T-helper 1 cell treated with Interleukin-12 subunit alpha and Interleukin-12 subunit beta and Interleukin-4 antibody, amounts not matched to agents 30 ng/mL and 1 ng/mL, for 36 hours (primary cell): ENCODE measurements at regions not wholly inside any gene's neighbourhood (a gene's known extent, or its start where the extent isn't known, plus 50 kb on each side); places are given as distances from the start of the nearest gene placed in this dataset.

Source experiments
- intact Hi-C: fragments of 100-400 bp; cut with micrococcal nuclease; formaldehyde crosslinking; loops from one replicate; pipeline ENCODE4 v1.15.1; 2024

DNA sequence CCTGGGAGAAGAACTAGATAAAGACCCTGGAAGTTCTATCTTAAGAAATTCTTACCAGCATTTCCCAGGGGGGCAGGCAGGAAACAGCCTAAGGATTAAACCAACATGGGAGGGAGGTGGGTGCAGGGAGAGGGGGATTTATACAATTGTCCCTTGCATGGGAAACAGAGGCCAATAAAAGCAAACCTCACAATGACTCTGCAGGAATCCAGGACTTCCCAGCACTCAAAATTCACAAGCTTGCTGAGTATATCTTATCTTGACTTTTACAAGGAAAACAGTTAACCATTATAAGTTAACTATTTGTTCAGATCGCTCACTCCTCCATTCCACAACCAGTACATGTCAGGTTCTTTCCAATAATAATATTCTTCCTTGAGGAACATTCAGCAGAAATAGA, 241.3 kb downstream of the MREG start:
- intact Hi-C loops = no loop called here

DNA sequence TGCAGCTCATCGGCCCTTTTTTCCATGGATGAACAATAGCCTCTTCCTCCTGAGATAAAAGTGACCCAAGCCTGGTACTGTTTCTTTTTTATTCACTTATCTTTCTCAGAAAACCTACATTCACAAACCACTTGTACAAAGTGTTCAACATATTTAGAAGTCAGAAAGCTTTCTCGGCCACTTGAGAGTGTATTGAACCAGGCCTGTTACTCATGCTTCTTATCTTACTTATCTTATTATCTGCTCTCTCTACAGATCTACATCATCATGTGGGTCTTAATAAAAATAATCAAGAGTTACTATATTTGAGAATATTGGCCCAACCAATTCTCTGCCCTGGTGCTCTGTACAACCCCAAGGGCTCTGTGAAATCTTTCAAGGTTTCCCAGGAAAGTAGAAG, 242.1 kb downstream of the MREG start:
- intact Hi-C loops = no loop called here

DNA sequence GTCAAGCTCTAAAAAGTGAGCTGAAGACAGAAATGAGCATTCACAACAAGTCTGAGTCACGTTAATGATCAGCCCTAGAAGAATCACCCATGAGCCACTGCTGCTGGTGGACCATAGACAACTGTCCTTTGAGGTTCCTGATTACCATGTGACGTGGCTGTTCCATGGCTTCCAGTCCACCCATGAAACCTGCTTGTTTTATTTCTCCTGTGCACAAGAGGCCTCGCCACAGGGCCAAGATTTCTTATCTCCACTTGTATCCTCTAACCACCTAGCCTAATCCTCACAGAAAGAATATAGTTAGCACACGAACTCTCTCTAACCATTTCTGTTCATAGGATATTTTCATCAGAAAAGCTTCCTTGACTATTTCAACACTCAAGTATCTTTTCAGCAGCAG, 242.7 kb downstream of the MREG start:
- intact Hi-C loops = no loop called here

DNA sequence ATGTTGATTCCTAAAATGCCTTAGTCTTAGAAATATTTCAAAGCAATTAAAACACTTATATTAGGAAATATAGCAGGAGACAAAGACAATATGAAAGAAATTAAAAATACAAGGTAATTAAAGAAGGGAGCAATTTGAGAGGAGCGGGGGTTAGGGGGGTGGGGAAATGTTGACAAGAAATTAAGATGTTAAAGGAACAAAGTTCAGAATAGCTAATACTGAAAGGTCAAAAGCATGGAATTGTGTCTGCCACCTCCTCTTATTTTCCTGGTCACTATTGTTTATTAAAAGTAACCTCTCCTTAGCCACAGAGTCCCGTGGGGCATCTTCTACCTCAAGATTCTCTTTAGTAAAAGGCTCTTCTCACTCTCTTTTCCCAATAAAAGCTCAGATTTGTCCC, 244.1 kb downstream of the MREG start:
- intact Hi-C loops = no loop called here

DNA sequence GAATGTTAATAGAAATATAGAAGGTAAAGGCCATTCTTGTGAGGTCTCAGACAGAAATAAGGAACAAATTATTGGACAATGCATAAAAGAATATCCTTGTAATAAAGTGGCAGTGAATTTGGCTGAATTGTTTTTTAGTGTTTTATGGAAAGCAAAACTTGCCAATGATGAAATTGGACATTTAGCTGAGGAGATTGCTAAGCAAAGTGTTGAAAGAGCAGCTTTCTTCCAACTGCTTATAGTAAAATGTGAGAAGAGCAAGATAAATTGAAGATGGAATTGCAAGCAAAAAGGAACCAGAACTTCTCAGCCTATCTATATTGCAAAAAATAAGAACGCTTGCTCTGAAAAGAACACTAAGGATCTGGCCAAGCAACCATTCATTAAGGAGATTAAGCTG, 245.7 kb downstream of the MREG start:
- intact Hi-C loops = no loop called here

DNA sequence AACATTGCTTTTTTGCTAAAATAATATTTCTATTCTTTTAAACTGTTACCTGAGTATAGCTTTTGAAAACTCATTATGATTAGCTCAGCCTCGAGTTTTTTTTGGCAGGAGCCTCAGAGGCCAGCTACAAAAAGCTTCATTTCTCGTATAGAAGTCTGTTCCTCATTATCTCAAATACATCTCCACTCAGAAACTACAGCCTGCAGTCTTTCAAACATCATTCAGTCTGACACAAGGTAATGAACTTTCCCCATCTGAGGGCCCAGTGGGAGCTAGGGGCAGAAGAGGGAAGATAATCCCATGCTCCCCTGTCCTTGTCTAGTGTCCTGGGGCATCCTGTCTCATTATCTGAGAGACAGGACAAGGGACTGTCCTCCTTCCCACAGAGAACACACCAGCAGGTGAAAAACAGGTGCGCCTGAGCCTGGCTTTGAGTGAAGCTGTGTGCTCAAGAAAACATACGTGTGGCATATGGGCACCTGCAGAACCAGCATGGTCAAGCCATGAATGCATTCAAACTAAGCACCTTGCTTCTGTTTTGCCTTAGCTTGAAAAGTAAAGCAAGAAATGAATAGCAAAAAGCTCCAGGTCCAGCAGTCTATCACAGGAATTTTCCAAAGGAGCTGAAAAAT, 247.5 kb downstream of the MREG start:
- intact Hi-C loops = no loop called here

DNA sequence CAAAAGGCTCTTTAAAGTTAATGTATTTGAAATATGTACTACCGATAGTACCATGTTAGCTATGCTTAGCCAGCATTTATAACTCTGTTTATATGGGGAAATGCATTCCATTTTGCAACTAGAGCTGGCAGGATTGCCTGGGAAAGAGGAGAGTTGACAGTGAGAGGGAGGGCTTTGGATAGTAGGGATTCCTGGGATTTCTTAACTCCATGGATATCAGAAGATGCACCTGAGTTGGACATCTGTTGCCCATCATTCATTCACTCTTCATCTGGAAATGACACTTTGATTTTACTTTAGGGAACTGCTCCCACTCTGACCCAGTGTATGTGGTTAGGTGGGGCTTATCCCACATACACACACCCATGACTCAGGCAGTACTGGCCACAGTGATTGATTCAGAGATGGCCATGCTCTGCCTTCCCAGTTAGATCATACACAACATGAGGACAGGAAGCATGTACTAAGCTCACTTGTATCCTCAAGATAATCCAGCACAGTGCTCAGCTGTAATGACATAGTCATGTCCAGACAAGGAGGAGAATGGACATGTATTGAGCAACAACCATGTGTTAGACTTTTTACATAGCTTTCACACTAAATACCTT, 248.8 kb downstream of the MREG start:
- intact Hi-C loops = no loop called here

DNA sequence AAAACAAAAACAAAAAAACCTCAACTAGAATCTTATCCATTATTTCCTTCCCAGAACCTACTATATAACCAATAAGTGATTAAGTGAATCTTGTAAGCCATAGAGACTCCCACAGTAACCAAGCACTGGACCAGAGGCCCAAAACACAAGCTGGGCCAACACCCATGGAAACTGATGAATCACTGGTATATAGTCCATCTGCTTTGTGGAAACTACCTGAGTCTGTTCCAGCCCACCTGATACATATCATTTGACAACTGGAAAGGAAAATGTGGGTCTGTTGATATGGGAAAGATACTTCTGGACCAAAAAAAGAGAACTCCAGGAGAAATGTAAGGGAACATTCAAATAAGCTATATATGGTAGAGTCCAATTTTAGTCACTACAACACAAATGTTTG, 252.8 kb downstream of the MREG start:
- intact Hi-C loops = no loop called here

DNA sequence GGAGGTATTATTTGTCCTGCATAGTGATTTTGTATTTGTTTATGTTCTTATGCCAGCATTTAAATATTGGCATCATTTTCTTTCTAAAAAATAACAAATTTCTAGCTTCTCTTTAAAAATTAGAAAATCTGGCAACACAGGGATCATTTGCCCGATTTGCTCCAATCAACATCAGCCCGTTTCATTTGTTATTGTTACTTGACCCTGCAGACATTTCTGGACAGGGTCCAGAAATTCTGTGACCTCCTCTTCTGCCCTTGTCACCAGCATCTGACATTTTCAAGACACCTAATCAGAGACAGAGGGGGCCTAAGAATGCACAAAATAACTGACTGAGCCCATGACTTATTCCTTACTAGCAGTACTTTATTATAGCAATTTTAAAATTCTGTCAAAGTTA, 253.3 kb downstream of the MREG start:
- intact Hi-C loops = no loop called here

DNA sequence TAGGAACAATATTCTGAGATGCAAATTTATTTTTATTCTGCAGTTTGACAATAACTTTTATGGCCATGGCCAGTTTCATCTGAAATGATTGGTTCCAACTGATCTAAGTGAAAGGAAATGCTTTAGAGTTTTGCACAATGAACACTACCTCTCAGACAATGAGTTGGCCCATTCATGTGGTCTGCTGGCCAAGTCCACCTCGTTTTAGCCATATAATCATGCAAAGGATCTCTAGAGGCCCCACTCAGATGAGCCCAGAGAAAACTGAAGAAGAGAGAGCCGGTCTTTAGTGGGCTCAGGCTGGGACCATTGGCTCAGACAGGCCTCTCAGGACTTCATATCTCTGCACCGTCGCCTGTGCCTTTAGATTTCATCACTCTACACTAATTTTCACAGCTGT, 254.7 kb downstream of the MREG start:
- intact Hi-C loops = no loop called here

DNA sequence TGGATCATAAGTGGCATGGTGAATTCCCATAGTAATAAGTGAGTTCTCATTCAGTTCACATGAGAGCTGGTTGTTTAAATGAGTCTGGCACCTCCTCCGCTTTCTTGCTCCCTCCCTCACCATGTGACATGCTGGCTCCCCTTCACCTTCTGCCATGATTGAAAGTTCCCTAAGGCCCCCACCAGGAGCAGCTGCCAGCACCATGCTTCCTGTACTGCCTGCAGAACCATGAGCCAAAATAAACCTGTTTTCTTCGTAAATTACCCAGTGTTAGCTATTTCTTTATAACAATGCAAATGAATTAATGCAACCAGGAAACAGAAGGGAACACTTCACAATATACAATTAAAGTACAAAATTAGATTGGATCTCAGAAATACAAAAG, 257.0 kb downstream of the MREG start:
- intact Hi-C loops = no loop called here

DNA sequence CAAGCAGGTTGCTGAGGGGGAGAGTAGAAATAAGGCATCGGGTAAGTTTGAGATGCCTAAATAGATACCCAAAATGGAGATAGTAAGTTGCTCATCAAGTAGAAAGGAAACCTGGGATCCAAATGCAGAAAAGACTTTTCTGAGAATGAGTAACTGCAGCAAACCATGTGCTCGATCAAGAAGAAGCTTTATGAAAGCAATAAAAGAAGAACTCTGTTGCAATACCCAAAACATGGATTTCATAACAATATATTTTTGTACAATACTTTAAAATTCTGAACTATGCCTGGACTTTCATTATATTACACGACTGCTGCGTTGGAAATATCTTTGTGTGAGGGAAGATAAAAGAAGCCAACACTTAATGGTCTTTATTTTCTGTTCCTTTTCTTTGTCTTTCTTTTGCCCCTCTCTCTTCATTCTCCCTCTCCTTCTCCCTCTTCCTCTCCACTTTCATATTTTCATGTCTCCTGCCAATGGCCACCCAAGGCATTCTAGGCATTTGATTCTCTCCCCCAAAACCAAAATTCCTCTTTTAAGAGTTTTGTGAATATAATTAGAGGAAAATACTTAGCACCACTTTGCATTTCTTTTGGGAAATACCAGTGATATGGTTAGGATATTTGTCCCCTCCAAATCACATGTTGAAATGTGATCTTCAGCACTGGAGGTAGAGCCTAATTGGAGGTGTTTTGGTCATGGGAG, 257.6 kb downstream of the MREG start:
- intact Hi-C loops = no loop called here

DNA sequence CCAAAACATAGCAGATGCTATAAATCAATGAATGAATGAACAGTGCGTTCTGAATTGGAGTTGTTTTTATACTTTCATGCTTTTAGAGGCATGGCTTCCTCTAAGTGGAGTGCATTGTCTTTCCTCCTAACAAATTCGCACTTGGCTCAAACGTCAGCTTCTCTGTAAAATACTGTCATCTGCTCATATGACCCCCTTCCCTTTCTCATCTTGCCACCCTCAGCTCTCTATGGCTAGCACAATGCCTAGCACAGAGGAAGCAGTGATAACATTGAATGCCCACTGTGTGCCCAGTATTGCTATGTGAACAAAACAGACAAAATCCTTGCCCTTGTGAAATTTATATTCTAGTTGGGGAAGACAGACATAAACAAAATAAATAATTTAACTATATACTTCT, 258.8 kb downstream of the MREG start:
- intact Hi-C loops = no loop called here

DNA sequence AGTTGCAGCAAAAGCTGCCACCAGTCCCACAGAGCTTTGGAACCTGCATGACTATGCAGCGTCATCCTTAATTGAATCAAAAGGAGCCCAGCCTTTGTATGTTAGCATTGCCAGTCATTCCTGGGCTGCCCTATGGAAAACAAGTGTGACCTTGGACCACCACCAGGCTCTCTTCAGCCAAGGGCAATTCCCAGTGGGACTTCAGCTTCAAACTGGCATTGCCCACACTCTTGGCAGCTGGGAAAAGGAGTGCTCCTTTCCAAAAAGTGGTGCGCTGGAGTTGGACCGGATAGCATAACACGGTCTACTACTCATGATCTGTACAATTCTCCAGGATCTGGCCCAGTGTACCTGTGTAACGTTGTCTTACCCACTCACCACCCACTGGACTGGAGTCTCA, 259.5 kb downstream of the MREG start:
- intact Hi-C loops = no loop called here

DNA sequence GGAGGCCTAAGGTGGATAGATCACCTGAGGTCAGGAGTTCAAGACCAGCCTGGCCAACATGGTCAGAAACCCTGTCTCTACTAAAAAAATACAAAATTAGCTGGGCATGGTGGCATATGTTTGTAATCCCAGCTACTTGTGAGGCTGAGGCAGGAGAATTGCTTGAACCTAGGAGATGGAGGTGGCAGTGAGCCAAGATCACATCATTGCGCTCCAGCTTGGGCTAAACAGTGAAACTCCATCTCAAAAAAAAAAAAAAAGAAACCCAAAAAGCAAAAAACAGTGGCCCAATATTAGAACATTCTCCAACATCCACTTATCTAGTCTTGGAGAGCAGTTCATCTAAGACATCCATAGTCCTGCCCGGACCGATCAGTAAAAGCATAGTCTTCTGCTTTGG, 260.4 kb downstream of the MREG start:
- intact Hi-C loops = no loop called here

DNA sequence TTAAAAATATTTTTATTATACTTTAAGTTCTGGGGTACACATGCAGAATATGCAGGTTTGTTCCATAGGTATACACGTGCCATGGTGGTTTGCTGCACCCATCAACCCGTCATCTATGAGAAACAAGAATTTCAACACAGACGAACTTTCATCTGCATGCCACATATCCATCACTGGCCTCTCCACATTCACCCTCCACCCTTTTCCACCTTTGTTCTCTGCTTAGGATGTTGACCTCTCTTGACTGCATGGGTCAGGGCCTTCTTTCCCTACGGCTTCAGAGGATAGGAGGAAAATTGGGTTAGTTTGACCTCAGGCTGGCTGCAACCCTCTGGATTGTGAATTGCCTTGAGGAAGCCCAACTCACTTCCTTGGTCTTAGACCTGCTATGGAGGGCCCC, 260.9 kb downstream of the MREG start:
- intact Hi-C loops = no loop called here

DNA sequence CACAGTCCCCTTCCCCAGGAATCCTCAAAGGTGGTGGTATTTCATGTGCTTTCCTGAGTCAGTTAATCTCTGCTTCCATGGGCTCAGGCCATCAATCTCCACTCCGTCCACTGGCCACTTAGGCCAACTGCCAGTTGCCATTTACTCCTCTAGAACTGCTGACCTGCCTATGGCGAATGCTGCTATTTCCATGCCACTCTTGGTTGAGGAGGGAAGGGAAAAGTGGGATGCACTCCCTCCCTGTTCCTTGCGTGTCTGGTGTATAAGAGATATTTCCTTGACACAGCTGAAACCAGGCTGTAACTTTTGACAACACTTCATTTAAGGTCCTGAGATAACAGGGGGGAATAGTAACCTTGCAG, 261.5 kb downstream of the MREG start:
- intact Hi-C loops = no loop called here

DNA sequence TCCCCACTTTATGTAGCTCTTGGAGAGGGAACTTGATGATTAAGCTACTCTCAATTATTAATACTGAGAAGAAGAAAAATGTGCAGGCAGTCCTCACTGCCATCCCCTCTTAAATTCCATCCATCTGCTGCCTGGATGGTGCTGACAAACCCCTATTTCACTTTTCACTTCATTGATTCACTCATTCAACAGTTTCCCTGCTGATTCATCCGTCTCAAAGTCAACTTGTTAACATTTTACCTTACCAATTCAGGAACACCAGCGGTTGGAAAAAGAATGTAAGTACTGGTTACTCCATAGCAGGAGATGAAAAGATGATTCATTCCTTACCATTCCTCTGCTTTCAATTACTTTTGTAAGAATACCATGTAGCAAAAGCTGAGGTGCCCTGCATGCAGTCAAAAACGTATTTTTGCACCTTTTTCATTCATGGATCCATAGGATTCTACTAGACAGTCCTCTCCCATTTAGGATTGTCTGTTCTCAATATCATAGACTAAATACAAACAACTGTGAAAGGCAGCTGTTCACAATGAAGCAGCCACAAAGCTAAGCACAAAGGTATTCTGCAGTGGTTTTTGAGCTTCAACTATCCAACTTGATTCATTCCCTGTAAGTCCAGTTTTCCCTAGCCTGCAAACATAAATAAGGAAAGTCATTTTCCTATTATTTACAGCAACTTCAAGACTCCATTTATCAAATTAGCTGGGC, 262.0 kb downstream of the MREG start:
- intact Hi-C loops = no loop called here

DNA sequence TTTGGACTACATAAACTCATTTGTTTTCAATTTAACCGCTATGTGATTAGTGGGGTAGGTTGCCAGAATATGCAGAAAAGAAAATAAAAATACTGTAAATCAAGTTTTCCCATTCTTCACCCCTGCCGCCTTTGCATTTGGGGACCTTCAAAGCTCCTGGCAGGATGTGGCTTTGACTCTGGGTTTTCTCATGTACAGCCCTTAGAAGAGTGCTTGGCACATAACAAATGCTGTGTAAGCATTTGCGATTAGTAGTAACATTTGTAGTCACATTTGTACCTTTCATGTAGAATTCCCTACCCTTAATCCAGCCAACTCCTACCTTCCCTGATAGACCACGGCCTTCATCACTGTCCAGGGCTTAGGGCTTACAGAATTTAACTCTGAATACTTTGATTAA, 262.6 kb downstream of the MREG start:
- intact Hi-C loops = no loop called here

DNA sequence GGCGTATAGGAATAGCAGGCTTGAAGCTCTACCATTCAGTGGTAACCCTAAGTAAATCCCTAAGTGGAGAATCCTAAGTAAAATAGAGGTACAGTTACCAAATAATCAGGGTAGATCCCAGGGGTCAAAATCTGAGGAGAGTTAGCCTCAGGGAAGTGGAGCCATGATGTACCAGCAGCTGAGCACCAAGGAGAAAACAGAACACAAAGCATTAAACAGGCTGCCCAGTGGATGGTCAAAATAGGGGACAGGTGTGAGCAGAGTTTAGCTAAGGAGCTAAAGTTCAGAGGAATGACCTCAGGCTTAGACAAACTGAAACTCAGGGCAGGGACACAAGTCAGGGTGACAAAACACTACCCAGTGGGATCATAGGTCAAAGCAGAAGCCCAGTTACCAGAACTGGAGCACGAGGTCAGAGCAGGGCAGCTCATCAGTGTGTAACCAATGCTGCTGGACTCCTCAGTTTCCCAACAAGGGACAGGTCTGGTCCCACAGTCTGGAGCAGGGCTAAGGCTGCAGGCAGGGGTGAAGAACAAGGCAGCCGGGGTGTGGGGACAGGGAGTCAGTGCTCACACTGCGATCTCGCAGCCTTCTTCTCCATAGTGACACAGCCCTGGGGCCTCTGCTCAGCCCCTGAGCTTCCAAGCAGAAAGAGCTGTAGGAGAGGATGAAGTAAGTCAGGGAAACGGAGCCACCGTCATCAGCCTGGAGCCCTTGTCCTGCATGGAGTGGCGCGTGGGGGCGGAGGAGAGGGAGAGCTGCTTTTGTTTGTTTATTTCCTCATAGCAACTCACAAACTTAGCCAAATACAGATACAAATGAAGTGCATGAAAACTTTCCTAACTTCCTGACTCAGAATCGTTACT, 264.0 kb downstream of the MREG start:
- intact Hi-C loops = no loop called here

DNA sequence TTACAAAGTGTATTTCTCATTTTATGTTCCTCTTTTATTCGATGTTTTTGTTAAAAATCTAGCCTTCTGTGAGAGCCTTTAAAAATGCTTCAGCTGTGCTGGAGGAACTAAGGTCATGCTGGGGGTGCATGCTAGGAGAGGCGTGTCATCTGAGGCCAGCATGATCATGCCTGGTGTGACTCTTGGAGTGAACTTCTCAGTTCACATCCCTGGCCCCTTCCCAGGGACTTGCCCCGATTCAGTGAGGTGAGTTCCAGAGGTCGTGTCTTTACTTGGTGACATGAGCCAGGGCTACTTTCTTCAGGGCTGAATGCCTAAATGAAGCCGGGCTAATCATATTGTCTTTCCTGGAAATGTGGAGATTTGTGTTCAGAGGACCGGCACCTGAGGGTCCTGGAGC, 264.9 kb downstream of the MREG start:
- intact Hi-C loops = no loop called here
